ENCODE measurements at regions not wholly inside any gene's neighbourhood (a gene's known extent, or its start where the extent isn't known, plus 50 kb on each side); places are given as distances from the start of the nearest gene placed in this dataset.

DNA sequence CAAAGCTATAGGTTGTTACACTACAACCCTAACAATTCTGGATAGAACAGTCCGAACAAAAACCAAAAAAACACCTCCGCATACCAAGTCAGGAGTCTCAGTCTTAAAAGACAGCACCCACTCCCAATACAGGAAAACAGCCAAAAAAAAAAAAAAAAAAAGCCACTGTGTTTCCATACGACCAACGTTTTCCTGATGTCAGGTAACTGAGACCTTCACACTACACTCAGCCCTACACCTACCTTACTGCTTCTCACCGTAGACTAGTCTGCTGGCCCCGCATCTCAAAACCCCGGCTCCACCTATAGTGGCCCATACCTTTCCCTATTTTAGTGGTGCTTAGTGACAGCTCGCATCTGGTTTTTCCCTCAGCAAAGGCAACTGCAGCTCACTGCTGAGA lies 339.5 kb upstream of the ADAMTS9 start:
- no peak overlapping the region for H3K4me3 ChIP-seq
- ChIA-PET SMC1A (ENCODE audit: uncharacterized antibody, unreplicated experiment) (no interaction called here), POLR2A (no interaction called here), CTCF (no interaction called here), RAD21 (ENCODE audit: unreplicated experiment) (no interaction called here)
- H3K79me2 ChIP-seq (ENCODE audit: control insufficient read depth, insufficient read depth, low read length), result no peaks in the 10 kb centered on the region
- BruUV-seq (replicated peaks), result no TSS peak
- intact Hi-C loops (cut with micrococcal nuclease; ENCODE audit: unreplicated experiment), result no loop called here
- no peak overlapping the region for H3K9ac ChIP-seq (ENCODE audit: control insufficient read depth, insufficient read depth, low read length)
- H3K4me1 ChIP-seq (ENCODE audit: control insufficient read depth, insufficient read depth, low read length), result no peaks in the 10 kb centered on the region
- ATAC-seq (no peak), DNase-seq (ENCODE audit: low read depth, low spot score) (no peak), FAIRE-seq (no peak)
- 30% methylated on average over 8 of the region's 8 CpGs for WGBS (ENCODE audit: insufficient coverage, insufficient replicate concordance, low lambda C conversion rate, missing lambda C conversion rate)
- H3K27me3 ChIP-seq (replicated peaks in 1 of 2; ENCODE audit: control insufficient read depth in 2 of 2, insufficient read depth in 2 of 2, low read length in 1 of 2), result no peaks in the 10 kb centered on the region
- H3K27ac ChIP-seq (ENCODE audit: control insufficient read depth, insufficient read depth), result no peak overlapping the region
- H3K36me3 ChIP-seq (ENCODE audit: control insufficient read depth in 2 of 2, insufficient read depth in 2 of 2, low read length in 1 of 2), result no peaks in the 10 kb centered on the region
- H2AFZ ChIP-seq (ENCODE audit: control insufficient read depth, low read depth, low read length), result no peak overlapping the region
- no peak overlapping the region for H3K4me2 ChIP-seq (ENCODE audit: control insufficient read depth, insufficient read depth)
- H3K9me3 ChIP-seq (replicated peaks; ENCODE audit: control insufficient read depth, insufficient read depth, low read length), result no peaks in the 10 kb centered on the region
- in situ Hi-C loops (cut with MboI), result no loop called here
- H4K20me1 ChIP-seq (ENCODE audit: control insufficient read depth, insufficient read depth), result no peaks in the 10 kb centered on the region
- TF ChIP-seq, protein P1, sequence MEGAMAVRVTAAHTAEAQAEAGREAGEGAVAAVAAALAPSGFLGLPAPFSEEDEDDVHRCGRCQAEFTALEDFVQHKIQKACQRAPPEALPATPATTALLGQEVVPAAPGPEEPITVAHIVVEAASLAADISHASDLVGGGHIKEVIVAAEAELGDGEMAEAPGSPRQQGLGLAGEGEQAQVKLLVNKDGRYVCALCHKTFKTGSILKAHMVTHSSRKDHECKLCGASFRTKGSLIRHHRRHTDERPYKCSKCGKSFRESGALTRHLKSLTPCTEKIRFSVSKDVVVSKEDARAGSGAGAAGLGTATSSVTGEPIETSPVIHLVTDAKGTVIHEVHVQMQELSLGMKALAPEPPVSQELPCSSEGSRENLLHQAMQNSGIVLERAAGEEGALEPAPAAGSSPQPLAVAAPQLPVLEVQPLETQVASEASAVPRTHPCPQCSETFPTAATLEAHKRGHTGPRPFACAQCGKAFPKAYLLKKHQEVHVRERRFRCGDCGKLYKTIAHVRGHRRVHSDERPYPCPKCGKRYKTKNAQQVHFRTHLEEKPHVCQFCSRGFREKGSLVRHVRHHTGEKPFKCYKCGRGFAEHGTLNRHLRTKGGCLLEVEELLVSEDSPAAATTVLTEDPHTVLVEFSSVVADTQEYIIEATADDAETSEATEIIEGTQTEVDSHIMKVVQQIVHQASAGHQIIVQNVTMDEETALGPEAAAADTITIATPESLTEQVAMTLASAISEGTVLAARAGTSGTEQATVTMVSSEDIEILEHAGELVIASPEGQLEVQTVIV (IDR thresholded peaks at IDR 0.05; ENCODE audit: borderline replicate concordance, partially characterized antibody), result no peak
- TF ChIP-seq, protein P2, sequence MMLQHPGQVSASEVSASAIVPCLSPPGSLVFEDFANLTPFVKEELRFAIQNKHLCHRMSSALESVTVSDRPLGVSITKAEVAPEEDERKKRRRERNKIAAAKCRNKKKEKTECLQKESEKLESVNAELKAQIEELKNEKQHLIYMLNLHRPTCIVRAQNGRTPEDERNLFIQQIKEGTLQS (IDR thresholded peaks at IDR 0.05; ENCODE audit: borderline replicate concordance, extremely low read depth, low read depth, low read length), result no peak
- TF ChIP-seq IKZF1 (conservative IDR thresholded peaks at IDR 0.05) (no peak), RB1 (IDR thresholded peaks at IDR 0.05; ENCODE audit: borderline replicate concordance) (no peak), ZNF622 (IDR thresholded peaks at IDR 0.05) (no peak), NFYA (IDR thresholded peaks at IDR 0.05; ENCODE audit: borderline replicate concordance, low read depth, low read length) (no peak), SREBF1 (IDR thresholded peaks at IDR 0.05; ENCODE audit: low read length) (no peak), POLR2A (IDR thresholded peaks at IDR 0.05; ENCODE audit: low read depth, low read length) (no peak), DPF2 (IDR thresholded peaks at IDR 0.05) (no peak), HCFC1 (IDR thresholded peaks at IDR 0.05; ENCODE audit: low read length) (no peak), NRF1 (conservative IDR thresholded peaks at IDR 0.05; ENCODE audit: low read depth, low read length) (no peak), RUNX3 (IDR thresholded peaks at IDR 0.05; ENCODE audit: low read length) (no peak), YY1 (IDR thresholded peaks at IDR 0.05; ENCODE audit: low read depth, low read length) (no peak)
- TF ChIP-seq, protein P3, sequence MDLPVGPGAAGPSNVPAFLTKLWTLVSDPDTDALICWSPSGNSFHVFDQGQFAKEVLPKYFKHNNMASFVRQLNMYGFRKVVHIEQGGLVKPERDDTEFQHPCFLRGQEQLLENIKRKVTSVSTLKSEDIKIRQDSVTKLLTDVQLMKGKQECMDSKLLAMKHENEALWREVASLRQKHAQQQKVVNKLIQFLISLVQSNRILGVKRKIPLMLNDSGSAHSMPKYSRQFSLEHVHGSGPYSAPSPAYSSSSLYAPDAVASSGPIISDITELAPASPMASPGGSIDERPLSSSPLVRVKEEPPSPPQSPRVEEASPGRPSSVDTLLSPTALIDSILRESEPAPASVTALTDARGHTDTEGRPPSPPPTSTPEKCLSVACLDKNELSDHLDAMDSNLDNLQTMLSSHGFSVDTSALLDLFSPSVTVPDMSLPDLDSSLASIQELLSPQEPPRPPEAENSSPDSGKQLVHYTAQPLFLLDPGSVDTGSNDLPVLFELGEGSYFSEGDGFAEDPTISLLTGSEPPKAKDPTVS (IDR thresholded peaks at IDR 0.05; ENCODE audit: low read depth, low read length), result no peak
- TF ChIP-seq, protein P4, sequence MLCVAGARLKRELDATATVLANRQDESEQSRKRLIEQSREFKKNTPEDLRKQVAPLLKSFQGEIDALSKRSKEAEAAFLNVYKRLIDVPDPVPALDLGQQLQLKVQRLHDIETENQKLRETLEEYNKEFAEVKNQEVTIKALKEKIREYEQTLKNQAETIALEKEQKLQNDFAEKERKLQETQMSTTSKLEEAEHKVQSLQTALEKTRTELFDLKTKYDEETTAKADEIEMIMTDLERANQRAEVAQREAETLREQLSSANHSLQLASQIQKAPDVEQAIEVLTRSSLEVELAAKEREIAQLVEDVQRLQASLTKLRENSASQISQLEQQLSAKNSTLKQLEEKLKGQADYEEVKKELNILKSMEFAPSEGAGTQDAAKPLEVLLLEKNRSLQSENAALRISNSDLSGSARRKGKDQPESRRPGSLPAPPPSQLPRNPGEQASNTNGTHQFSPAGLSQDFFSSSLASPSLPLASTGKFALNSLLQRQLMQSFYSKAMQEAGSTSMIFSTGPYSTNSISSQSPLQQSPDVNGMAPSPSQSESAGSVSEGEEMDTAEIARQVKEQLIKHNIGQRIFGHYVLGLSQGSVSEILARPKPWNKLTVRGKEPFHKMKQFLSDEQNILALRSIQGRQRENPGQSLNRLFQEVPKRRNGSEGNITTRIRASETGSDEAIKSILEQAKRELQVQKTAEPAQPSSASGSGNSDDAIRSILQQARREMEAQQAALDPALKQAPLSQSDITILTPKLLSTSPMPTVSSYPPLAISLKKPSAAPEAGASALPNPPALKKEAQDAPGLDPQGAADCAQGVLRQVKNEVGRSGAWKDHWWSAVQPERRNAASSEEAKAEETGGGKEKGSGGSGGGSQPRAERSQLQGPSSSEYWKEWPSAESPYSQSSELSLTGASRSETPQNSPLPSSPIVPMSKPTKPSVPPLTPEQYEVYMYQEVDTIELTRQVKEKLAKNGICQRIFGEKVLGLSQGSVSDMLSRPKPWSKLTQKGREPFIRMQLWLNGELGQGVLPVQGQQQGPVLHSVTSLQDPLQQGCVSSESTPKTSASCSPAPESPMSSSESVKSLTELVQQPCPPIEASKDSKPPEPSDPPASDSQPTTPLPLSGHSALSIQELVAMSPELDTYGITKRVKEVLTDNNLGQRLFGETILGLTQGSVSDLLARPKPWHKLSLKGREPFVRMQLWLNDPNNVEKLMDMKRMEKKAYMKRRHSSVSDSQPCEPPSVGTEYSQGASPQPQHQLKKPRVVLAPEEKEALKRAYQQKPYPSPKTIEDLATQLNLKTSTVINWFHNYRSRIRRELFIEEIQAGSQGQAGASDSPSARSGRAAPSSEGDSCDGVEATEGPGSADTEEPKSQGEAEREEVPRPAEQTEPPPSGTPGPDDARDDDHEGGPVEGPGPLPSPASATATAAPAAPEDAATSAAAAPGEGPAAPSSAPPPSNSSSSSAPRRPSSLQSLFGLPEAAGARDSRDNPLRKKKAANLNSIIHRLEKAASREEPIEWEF (IDR thresholded peaks at IDR 0.05; ENCODE audit: insufficient replicate concordance, low read depth, low read length), result no peak

All from GM12878 (cell line).